ENCODE measurements at regions not wholly inside any gene's neighbourhood (a gene's known extent, or its start where the extent isn't known, plus 50 kb on each side); places are given as distances from the start of the nearest gene placed in this dataset.

DNA sequence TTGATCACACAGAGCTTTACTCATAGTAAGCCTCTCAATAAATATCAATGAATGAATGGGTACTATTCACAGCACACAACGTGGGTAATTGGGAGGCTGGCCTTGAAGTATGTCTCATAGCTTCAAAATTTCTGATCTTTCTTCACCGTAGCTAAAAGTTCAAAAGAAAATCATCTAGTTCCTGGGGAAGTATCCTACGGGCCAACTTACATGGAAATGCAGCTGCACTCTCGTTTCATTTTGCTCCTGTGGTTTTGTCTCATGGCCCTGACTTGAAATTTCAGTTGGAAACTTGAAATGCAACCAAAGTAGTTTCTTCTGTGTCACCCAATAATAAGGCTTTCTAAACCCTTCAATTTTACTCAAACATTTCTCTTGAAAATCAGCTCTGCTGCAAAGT lies 76.1 kb upstream of the CNIH3 start:
- no peak for TF ChIP-seq EZH2phosphoT487 (IDR thresholded peaks at IDR 0.05; ENCODE audit: insufficient read depth, low read depth)
- TF ChIP-seq EZH2 (IDR thresholded peaks at IDR 0.05; ENCODE audit: insufficient read depth, poor library complexity, severe bottlenecking), result no peak

Data from GM23248 (cell line).